ENCODE measurements at regions not wholly inside any gene's neighbourhood (a gene's known extent, or its start where the extent isn't known, plus 50 kb on each side); places are given as distances from the start of the nearest gene placed in this dataset.
"Not testable (repeated sequence)": the region's sequence is repeated elsewhere in the genome, so short reads cannot be mapped to it uniquely, and the experiment has no call there.

- peak; percentile 58 for DNase-seq
Observed at GRCh38 chr4:28772066-28772465, 1911.4 kb downstream of the STIM2 start.

GRCh38 chr4:28772788-28773187 is 1912.1 kb downstream of the STIM2 start:
- DNase-seq = no peak

- no peak for DNase-seq
Observed at GRCh38 chr4:28774344-28774743, 1913.7 kb downstream of the STIM2 start.

GRCh38 chr4:28776004-28776403 is 1915.4 kb downstream of the STIM2 start:
- DNase-seq = no peak

- DNase-seq = no peak
Observed at GRCh38 chr4:28784188-28784587, 1923.5 kb downstream of the STIM2 start.

GRCh38 chr4:28787947-28788346 is 1927.3 kb downstream of the STIM2 start:
- no peak for DNase-seq

GRCh38 chr4:28788929-28789490 is 1928.4 kb downstream of the STIM2 start:
- no peak for DNase-seq

GRCh38 chr4:28792917-28793597 is 1927.1 kb upstream of the PCDH7 start:
- DNase-seq = no peak

GRCh38 chr4:28799696-28800095 is 1920.5 kb upstream of the PCDH7 start:
- DNase-seq = no peak

GRCh38 chr4:28811025-28811424 is 1909.1 kb upstream of the PCDH7 start:
- no peak for DNase-seq

GRCh38 chr4:28822163-28822562 is 1898.0 kb upstream of the PCDH7 start:
- no peak for DNase-seq

GRCh38 chr4:28827866-28828265 is 1892.3 kb upstream of the PCDH7 start:
- no peak for DNase-seq

GRCh38 chr4:28831867-28832266 is 1888.3 kb upstream of the PCDH7 start:
- DNase-seq = no peak

GRCh38 chr4:28832444-28832843 is 1887.7 kb upstream of the PCDH7 start:
- DNase-seq = no peak

GRCh38 chr4:28834120-28834519 is 1886.0 kb upstream of the PCDH7 start:
- no peak for DNase-seq

GRCh38 chr4:28835501-28835900 is 1884.7 kb upstream of the PCDH7 start:
- no peak for DNase-seq

- DNase-seq = no peak
Observed at GRCh38 chr4:28842271-28842670, 1877.9 kb upstream of the PCDH7 start.

- DNase-seq = no peak
Observed at GRCh38 chr4:28845158-28845557, 1875.0 kb upstream of the PCDH7 start.

GRCh38 chr4:28857028-28857427 is 1863.1 kb upstream of the PCDH7 start:
- not testable (repeated sequence) for DNase-seq

GRCh38 chr4:28868841-28869240 is 1851.3 kb upstream of the PCDH7 start:
- DNase-seq = peak; percentile 5

- no peak for DNase-seq
Observed at GRCh38 chr4:28879178-28879577, 1841.0 kb upstream of the PCDH7 start.

GRCh38 chr4:28879900-28880299 is 1840.3 kb upstream of the PCDH7 start:
- no peak for DNase-seq

- DNase-seq = no peak
Observed at GRCh38 chr4:28883211-28883610, 1837.0 kb upstream of the PCDH7 start.

GRCh38 chr4:28886934-28887333 is 1833.2 kb upstream of the PCDH7 start:
- no peak for DNase-seq
